Liver (tissue), 3 donors: ENCODE measurements at regions not wholly inside any gene's neighbourhood (a gene's known extent, or its start where the extent isn't known, plus 50 kb on each side); places are given as distances from the start of the nearest gene placed in this dataset.

Source experiments
- EGR1 ChIP-seq, 2 donors: IDR thresholded peaks; 2 replicates each; pipeline ENCODE4 v1.6.1; 2016 to 2018; ENCODE audit warnings: antibody characterized with exemption in 2 of 2, low read depth in 2 of 2
- FOXA1 ChIP-seq: IDR thresholded peaks from 2 replicates; pipeline ENCODE4 v1.6.1; 2016; ENCODE audit warnings: antibody characterized with exemption
- HNF4G ChIP-seq: IDR thresholded peaks from 2 replicates; pipeline ENCODE4 v1.6.1; 2016; ENCODE audit warnings: antibody characterized with exemption
- RAD21 ChIP-seq, 2 donors: IDR thresholded peaks; 2 replicates each; pipeline ENCODE4 v1.6.1; 2016; ENCODE audit warnings: antibody characterized with exemption in 2 of 2, mild to moderate bottlenecking in 2 of 2
- RXRA ChIP-seq, 2 donors: IDR thresholded peaks; 2 replicates each; pipeline ENCODE4 v1.6.1; 2017 to 2018; ENCODE audit warnings: antibody characterized with exemption in 2 of 2, mild to moderate bottlenecking in 1 of 2
- SP1 ChIP-seq: IDR thresholded peaks from 2 replicates; pipeline ENCODE4 v1.6.1; 2018; ENCODE audit warnings: antibody characterized with exemption, mild to moderate bottlenecking
- TAF1 ChIP-seq: conservative IDR thresholded peaks from 2 replicates; pipeline ENCODE4 v1.6.1; 2016; ENCODE audit warnings: antibody characterized with exemption, mild to moderate bottlenecking
- YY1 ChIP-seq: IDR thresholded peaks from 2 replicates; pipeline ENCODE4 v1.6.1; 2016; ENCODE audit warnings: antibody characterized with exemption, mild to moderate bottlenecking
- TF ChIP-seq, protein P1 (sequence below): IDR thresholded peaks from 2 replicates; pipeline ENCODE4 v1.6.1; 2016; ENCODE audit warnings: antibody characterized with exemption, mild to moderate bottlenecking
- TF ChIP-seq, protein P2 (sequence below): fragments of 150-350 bp; IDR thresholded peaks from 2 replicates; pipeline ENCODE4 v1.5.1; 2017; ENCODE audit warnings: improper control_type of control experiment, low read depth, low read length; ENCODE audit not compliant: missing input control
- TF ChIP-seq, protein P3 (sequence below): IDR thresholded peaks from 2 replicates; pipeline ENCODE4 v1.6.1; 2016; ENCODE audit warnings: antibody characterized with exemption
- TF ChIP-seq, protein P4 (sequence below): IDR thresholded peaks from 2 replicates; pipeline ENCODE4 v1.6.1; 2016; ENCODE audit warnings: antibody characterized with exemption
- donor health status: healthy.
- donor health status: healthy.

DNA sequence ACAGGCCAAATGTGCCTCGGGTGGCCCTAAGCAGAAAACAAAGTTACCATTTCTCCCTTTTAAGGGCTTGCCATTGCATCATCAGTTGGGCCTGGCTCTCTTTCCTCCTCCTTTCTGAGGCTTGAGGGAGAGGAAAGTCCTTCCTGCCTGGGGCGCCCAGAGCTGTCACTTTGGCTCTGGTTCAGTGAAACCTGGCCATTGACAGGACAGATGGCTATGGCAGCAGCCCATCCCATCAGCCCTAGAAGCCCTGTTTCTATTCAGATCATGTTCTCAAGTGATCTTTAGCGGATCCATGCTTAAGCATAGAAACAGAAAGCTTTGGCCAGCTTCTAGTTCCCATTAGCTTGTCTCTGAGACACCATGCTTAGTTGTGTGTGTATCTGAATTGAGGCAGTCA lies 293.4 kb downstream of the YTHDC2 start:
- TF ChIP-seq FOXA1, result no peak
- TF ChIP-seq, protein P1, sequence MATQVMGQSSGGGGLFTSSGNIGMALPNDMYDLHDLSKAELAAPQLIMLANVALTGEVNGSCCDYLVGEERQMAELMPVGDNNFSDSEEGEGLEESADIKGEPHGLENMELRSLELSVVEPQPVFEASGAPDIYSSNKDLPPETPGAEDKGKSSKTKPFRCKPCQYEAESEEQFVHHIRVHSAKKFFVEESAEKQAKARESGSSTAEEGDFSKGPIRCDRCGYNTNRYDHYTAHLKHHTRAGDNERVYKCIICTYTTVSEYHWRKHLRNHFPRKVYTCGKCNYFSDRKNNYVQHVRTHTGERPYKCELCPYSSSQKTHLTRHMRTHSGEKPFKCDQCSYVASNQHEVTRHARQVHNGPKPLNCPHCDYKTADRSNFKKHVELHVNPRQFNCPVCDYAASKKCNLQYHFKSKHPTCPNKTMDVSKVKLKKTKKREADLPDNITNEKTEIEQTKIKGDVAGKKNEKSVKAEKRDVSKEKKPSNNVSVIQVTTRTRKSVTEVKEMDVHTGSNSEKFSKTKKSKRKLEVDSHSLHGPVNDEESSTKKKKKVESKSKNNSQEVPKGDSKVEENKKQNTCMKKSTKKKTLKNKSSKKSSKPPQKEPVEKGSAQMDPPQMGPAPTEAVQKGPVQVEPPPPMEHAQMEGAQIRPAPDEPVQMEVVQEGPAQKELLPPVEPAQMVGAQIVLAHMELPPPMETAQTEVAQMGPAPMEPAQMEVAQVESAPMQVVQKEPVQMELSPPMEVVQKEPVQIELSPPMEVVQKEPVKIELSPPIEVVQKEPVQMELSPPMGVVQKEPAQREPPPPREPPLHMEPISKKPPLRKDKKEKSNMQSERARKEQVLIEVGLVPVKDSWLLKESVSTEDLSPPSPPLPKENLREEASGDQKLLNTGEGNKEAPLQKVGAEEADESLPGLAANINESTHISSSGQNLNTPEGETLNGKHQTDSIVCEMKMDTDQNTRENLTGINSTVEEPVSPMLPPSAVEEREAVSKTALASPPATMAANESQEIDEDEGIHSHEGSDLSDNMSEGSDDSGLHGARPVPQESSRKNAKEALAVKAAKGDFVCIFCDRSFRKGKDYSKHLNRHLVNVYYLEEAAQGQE, result no peak
- TF ChIP-seq, protein P2, sequence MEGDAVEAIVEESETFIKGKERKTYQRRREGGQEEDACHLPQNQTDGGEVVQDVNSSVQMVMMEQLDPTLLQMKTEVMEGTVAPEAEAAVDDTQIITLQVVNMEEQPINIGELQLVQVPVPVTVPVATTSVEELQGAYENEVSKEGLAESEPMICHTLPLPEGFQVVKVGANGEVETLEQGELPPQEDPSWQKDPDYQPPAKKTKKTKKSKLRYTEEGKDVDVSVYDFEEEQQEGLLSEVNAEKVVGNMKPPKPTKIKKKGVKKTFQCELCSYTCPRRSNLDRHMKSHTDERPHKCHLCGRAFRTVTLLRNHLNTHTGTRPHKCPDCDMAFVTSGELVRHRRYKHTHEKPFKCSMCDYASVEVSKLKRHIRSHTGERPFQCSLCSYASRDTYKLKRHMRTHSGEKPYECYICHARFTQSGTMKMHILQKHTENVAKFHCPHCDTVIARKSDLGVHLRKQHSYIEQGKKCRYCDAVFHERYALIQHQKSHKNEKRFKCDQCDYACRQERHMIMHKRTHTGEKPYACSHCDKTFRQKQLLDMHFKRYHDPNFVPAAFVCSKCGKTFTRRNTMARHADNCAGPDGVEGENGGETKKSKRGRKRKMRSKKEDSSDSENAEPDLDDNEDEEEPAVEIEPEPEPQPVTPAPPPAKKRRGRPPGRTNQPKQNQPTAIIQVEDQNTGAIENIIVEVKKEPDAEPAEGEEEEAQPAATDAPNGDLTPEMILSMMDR, result no peak
- TF ChIP-seq, protein P3, sequence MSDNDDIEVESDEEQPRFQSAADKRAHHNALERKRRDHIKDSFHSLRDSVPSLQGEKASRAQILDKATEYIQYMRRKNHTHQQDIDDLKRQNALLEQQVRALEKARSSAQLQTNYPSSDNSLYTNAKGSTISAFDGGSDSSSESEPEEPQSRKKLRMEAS, result no peak
- TF ChIP-seq EGR1 (IDR thresholded peaks at IDR 0.05; ENCODE audit: low read depth in 2 of 2), result no peak
- TF ChIP-seq YY1, result no peak
- TF ChIP-seq TAF1, result no peak
- no peak for TF ChIP-seq HNF4G
- TF ChIP-seq, protein P4, sequence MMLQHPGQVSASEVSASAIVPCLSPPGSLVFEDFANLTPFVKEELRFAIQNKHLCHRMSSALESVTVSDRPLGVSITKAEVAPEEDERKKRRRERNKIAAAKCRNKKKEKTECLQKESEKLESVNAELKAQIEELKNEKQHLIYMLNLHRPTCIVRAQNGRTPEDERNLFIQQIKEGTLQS, result no peak
- TF ChIP-seq SP1, result no peak
- TF ChIP-seq RXRA (IDR thresholded peaks at IDR 0.05), result no peak
- TF ChIP-seq RAD21 (IDR thresholded peaks at IDR 0.05), result no peak
